Chondrocyte (in vitro differentiated cells): ENCODE measurements at regions not wholly inside any gene's neighbourhood (a gene's known extent, or its start where the extent isn't known, plus 50 kb on each side); places are given as distances from the start of the nearest gene placed in this dataset.
A peak's percentile ranks its signal among the peaks of the same experiment; 100 is the strongest.

Experiments used
- DNase-seq: peaks from one replicate; pipeline ENCODE4 v3.0.0; 2021; ENCODE audit warnings: mixed read lengths, low spot score
- H3K27ac Mint-ChIP-seq: one replicate; pipeline ENCODE4 v1.8.0; 2021; ENCODE audit warnings: mild to moderate bottlenecking, moderate library complexity, mixed read lengths; ENCODE audit not compliant: unreplicated experiment
- H3K27me3 Mint-ChIP-seq: 2 replicates; pipeline ENCODE4 v1.8.0; 2021; ENCODE audit warnings: low read depth, mixed read lengths
- H3K36me3 Mint-ChIP-seq: 2 replicates; pipeline ENCODE4 v1.8.0; 2021; ENCODE audit warnings: low read depth, mixed read lengths
- H3K4me1 Mint-ChIP-seq: 2 replicates; pipeline ENCODE4 v1.8.0; 2021; ENCODE audit warnings: low read depth, mild to moderate bottlenecking, mixed read lengths
- H3K4me3 Mint-ChIP-seq: one replicate; pipeline ENCODE4 v1.8.0; 2021; ENCODE audit warnings: mild to moderate bottlenecking, moderate library complexity, mixed read lengths; ENCODE audit not compliant: unreplicated experiment
- H3K9me3 Mint-ChIP-seq: 2 replicates; pipeline ENCODE4 v1.8.0; 2021; ENCODE audit warnings: low read depth, mixed read lengths
- TF ChIP-seq, protein P1 (sequence below): fragments of 200-600 bp; sonication (generic); IDR thresholded peaks from 2 replicates; pipeline ENCODE4 v1.5.0; 2021; ENCODE audit warnings: antibody characterized with exemption, mild to moderate bottlenecking, moderate library complexity

DNA sequence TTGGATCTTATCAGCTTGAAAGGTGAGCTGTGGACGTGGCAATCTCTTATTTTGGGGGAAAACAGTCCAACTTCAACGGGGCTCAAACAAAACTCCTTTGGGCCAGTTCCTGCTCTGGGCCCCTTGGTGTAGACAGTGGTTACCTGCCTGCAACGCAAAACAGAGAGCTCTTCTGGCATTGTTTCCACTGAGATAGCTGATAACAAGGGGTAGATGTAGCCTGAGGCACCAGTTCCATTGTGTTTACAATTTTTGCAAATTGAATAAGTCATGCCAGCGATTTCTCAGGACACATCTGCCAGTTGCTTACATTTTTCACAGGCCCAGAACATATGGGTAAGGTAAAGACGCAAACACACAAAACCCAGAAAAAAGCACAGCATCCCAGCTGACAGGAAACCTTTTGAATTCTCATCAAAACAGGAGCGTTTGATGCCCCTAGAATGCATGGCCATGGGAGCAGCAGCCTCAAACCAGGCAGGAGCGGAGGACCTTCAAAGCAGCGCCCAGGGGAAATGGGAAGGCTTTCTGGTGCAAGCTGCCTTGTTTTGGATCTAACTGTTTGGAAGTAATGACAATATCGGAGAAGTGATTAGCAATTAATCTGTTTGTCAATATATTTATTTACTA lies 259.7 kb downstream of the AACS start:
- Mint-ChIP-seq H3K4me3 (no peak overlapping the region), H3K27me3 (peaks cover 21% of the 10 kb centered on the region), H3K27ac (no peak overlapping the region), H3K9me3 (peaks cover 6% of the 10 kb centered on the region), H3K36me3 (no peaks in the 10 kb centered on the region), H3K4me1 (no peaks in the 10 kb centered on the region)
- DNase-seq: no peak
- TF ChIP-seq, protein P1, sequence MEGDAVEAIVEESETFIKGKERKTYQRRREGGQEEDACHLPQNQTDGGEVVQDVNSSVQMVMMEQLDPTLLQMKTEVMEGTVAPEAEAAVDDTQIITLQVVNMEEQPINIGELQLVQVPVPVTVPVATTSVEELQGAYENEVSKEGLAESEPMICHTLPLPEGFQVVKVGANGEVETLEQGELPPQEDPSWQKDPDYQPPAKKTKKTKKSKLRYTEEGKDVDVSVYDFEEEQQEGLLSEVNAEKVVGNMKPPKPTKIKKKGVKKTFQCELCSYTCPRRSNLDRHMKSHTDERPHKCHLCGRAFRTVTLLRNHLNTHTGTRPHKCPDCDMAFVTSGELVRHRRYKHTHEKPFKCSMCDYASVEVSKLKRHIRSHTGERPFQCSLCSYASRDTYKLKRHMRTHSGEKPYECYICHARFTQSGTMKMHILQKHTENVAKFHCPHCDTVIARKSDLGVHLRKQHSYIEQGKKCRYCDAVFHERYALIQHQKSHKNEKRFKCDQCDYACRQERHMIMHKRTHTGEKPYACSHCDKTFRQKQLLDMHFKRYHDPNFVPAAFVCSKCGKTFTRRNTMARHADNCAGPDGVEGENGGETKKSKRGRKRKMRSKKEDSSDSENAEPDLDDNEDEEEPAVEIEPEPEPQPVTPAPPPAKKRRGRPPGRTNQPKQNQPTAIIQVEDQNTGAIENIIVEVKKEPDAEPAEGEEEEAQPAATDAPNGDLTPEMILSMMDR: no peak

DNA sequence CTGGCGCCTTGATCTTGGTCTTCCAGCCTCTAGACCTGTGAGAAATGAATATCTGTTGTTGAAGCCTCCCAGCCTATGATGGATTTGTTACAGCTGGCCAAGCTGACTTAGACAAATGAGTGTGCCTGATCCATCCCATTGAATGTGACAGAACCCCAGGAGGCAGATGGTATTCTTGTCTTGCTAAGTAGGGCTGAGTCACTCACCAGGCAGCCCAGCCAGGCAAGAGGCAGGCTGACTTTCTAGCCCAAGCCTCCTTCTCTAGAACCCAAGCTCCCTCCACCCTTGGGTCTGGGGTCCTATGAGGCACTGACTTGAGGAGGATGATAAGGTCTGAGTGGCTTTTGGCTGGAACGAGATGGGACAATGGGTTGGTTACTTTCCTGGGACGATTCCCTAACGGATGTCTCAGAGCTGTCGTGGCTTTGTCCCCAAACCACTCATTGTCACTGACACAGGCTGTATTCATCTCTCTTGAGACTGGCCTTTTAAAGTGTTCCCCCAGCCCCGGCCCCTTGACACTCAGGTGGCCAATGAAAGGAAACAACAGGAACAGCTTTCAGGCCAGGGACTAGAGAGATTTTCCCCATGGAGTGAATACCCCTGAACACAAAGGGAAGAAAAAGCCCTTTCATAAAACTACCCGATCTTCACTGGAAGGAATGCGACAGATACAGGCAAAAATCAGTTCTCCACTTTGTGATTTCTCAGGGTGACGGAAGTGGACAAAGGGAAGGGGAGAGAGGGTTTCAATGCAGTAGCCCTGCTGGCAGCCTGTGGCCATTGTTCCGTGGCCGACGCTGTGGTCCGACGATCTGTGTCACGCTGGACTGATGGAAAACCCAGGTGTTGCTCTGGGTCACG lies 264.2 kb downstream of the AACS start:
- H3K4me3 Mint-ChIP-seq: peak overlapping the region; percentile 18
- no peaks in the 10 kb centered on the region for H3K36me3 Mint-ChIP-seq
- peaks cover 6% of the 10 kb centered on the region for H3K9me3 Mint-ChIP-seq
- TF ChIP-seq, protein P1: no peak
- no peak for DNase-seq
- no peak overlapping the region for H3K27ac Mint-ChIP-seq
- peaks cover 24% of the 10 kb centered on the region for H3K27me3 Mint-ChIP-seq
- H3K4me1 Mint-ChIP-seq: no peaks in the 10 kb centered on the region

DNA sequence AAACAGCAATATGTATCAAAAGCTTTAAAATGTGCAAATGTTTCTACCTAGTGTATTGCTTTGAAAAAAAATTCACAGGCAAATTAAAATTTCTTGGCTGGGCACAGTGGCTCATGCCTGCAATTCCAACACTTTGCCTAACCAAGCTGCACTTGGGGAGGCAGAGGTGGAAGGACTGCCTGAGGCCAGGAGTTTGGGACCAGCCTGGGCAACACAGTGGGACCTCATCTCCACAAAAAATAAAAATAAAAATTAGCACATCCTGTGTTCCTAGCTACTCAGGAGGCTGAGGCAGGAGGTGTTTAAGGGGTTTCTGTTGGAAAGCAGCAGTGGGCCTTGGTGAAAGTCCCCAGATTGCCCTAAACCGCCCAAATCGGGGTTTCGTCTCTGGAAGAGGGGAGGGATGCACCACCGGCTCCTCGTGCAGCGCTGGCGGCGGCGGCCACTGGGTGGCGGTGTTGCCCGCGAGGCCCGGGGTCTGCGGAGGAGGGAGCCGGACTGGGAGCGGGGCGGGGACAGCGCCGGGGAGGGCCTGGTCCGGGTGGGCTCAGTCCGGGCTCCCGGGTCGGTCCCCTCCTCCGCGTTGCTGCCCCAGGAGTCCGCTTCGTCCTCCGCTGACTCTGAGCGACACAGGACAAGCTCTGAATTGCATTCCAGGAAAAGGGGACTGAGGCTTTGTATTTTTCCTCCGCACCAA lies 265.6 kb downstream of the AACS start:
- no peak for DNase-seq
- no peaks in the 10 kb centered on the region for H3K36me3 Mint-ChIP-seq
- H3K4me3 Mint-ChIP-seq: peak overlapping the region; percentile 58
- H3K27ac Mint-ChIP-seq: no peak overlapping the region
- H3K9me3 Mint-ChIP-seq: peaks cover 6% of the 10 kb centered on the region
- no peaks in the 10 kb centered on the region for H3K4me1 Mint-ChIP-seq
- peaks cover 27% of the 10 kb centered on the region for H3K27me3 Mint-ChIP-seq
- TF ChIP-seq, protein P1: peak; percentile 94

DNA sequence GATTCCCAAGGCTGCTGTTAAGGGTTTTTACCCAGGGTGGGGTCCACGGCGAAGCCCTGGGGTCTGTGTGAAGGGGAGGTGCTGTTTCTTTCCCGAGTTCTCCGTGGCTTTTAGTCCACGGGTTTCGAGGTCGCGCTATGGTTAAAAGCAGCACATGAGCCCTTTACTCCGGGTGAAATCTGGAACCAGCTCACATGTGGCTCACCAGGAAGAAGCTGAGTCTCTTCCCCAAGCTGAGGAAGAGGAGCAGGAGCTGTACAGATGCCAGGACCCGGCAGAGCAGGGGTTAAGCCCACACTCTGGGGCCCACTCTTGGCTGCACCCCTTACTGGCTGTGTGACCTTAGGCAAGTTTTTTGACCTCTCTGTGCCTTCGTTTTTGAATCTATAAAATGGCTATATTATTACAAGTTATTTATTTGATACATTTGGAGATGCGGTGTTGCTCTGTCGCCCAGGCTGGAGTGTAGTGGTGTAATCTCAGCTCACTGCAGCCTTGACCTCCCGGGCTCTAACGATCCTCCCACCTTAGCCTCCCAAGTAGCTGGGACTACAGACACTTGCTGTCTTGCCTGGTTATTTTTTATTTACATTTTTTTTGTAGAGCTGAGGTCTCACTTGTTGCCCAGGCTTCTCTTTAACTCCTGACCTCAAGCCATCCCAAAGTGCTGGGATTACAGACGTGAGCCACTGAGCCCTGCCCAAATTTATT lies 266.3 kb downstream of the AACS start:
- Mint-ChIP-seq H3K27ac (no peak overlapping the region), H3K27me3 (peaks cover 27% of the 10 kb centered on the region), H3K36me3 (no peaks in the 10 kb centered on the region), H3K4me3 (peak overlapping the region; percentile 58), H3K9me3 (peaks cover 6% of the 10 kb centered on the region), H3K4me1 (no peaks in the 10 kb centered on the region)
- no peak for DNase-seq
- TF ChIP-seq, protein P1: no peak

DNA sequence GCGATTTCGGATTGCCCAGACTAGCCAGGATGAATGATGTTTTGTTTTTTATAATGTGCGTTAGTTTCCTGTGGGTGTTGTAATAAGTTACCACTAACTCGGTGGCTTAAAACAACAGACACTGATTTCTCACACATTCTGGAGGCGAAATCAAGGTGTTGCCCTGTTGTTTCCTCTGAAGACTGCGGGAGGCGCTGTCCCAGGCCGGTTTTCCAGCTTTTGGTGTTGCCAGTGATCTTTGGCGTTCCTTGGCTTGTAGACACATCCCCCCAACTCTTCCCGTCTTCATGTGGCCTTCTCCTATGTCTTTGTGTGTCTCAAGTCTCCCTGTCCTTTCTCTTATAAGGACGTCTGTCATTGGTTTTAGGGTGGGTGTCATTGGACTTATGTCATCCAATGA lies 267.7 kb downstream of the AACS start:
- TF ChIP-seq, protein P1: peak; percentile 31
- H3K9me3 Mint-ChIP-seq: peaks cover 6% of the 10 kb centered on the region
- H3K27ac Mint-ChIP-seq: no peak overlapping the region
- DNase-seq: no peak
- no peak overlapping the region for H3K4me3 Mint-ChIP-seq
- no peaks in the 10 kb centered on the region for H3K4me1 Mint-ChIP-seq
- peaks cover 27% of the 10 kb centered on the region for H3K27me3 Mint-ChIP-seq
- no peaks in the 10 kb centered on the region for H3K36me3 Mint-ChIP-seq
